OCI-LY7 (cell line): ENCODE measurements at regions not wholly inside any gene's neighbourhood (a gene's known extent, or its start where the extent isn't known, plus 50 kb on each side); places are given as distances from the start of the nearest gene placed in this dataset.
"Not testable (repeated sequence)": the region's sequence is repeated elsewhere in the genome, so short reads cannot be mapped to it uniquely, and the experiment has no call there.

Experiments
- BruUV-seq: library from RNA; stranded (reverse); fragments of 400-500 nt; replicated peaks from 2 replicates; lab custom pipeline; 2021; lab: Mats Ljungman, UMichigan
- CTCF ChIA-PET: fragments of 300-600 bp; sonication (Branson Sonifier 250); formaldehyde crosslinking; loops from one replicate; lab custom pipeline; 2022; ENCODE audit warnings: antibody characterized with exemption; ENCODE audit not compliant: unreplicated experiment; lab: Charles Lee
- POLR2A ChIA-PET: fragments of 300-600 bp; sonication (Branson Sonifier 250); formaldehyde crosslinking; loops from one replicate; lab custom pipeline; 2022; ENCODE audit warnings: antibody characterized with exemption; lab: Charles Lee
- DNase-seq: peaks from one replicate; pipeline ENCODE4 v3.0.0-alpha.2; 2015; ENCODE audit warnings: low spot score
- H2AFZ ChIP-seq: fragments of 200-600 bp; sonication (generic), shearing (Covaris generic); 2 replicates; pipeline ENCODE4 v1.6.1; 2014; ENCODE audit warnings: mild to moderate bottlenecking, antibody characterized with exemption, low read length, moderate library complexity
- H3K27ac ChIP-seq: fragments of 200-600 bp; sonication (generic); 2 replicates; pipeline ENCODE4 v1.5.1; 2014; ENCODE audit warnings: mixed run types, low read depth, mild to moderate bottlenecking, moderate library complexity, low read length, inconsistent platforms; ENCODE audit not compliant: poor library complexity, severe bottlenecking
- H3K36me3 ChIP-seq: fragments of 200-600 bp; sonication (generic); 2 replicates; pipeline ENCODE4 v1.6.1; 2014; ENCODE audit warnings: mild to moderate bottlenecking, antibody characterized with exemption, low read length, moderate library complexity, mixed read lengths; ENCODE audit not compliant: insufficient read depth
- H3K4me1 ChIP-seq: fragments of 200-600 bp; sonication (generic); 2 replicates; pipeline ENCODE4 v1.5.1; 2014; ENCODE audit warnings: mild to moderate bottlenecking, low read length; ENCODE audit not compliant: insufficient read depth, poor library complexity, severe bottlenecking
- H3K4me2 ChIP-seq: fragments of 200-600 bp; sonication (generic); 2 replicates; pipeline ENCODE4 v1.6.1; 2014; ENCODE audit warnings: mild to moderate bottlenecking, low read length
- H3K4me3 ChIP-seq: fragments of 200-600 bp; sonication (generic); 2 replicates; pipeline ENCODE4 v1.5.1; 2014; ENCODE audit warnings: mild to moderate bottlenecking, low read depth, low read length; ENCODE audit not compliant: poor library complexity, severe bottlenecking
- H3K79me2 ChIP-seq: fragments of 200-600 bp; sonication (generic); 2 replicates; pipeline ENCODE4 v1.6.1; 2016; ENCODE audit warnings: low read depth, mild to moderate bottlenecking, low read length, moderate library complexity, mixed read lengths; ENCODE audit not compliant: insufficient read depth
- H3K9me2 ChIP-seq: fragments of 200-600 bp; sonication (generic); 2 replicates; pipeline ENCODE4 v1.6.1; 2016; ENCODE audit warnings: mild to moderate bottlenecking, low read length, mixed read lengths; ENCODE audit not compliant: insufficient read depth
- H3K9me3 ChIP-seq: fragments of 200-600 bp; sonication (generic); 2 replicates; pipeline ENCODE4 v1.6.1; 2014; ENCODE audit warnings: mild to moderate bottlenecking, mixed run types, low read length, mixed read lengths
- H4K20me1 ChIP-seq: fragments of 200-600 bp; sonication (generic); 2 replicates; pipeline ENCODE4 v1.6.1; 2014; ENCODE audit warnings: mild to moderate bottlenecking, antibody characterized with exemption, low read length, moderate library complexity, mixed read lengths; ENCODE audit not compliant: insufficient read depth
- CTCF ChIP-seq: fragments of 200-600 bp; sonication (generic); conservative IDR thresholded peaks from 2 replicates; pipeline ENCODE4 v1.5.1; 2014; ENCODE audit warnings: mild to moderate bottlenecking, antibody characterized with exemption, low read length, moderate library complexity, mixed read lengths
- EZH2phosphoT487 ChIP-seq: fragments of 200-600 bp; sonication (generic); IDR thresholded peaks from 2 replicates; pipeline ENCODE4 v1.6.1; 2018; ENCODE audit warnings: low read depth, borderline replicate concordance, mild to moderate bottlenecking, mixed run types, antibody characterized with exemption, low read length, moderate library complexity, mixed read lengths
- intact Hi-C: fragments of 100-400 bp; cut with micrococcal nuclease; formaldehyde crosslinking; loops from one replicate; pipeline ENCODE4 v1.10.0; 2022; ENCODE audit not compliant: unreplicated experiment

GRCh38 chr2:56816666-56817065, 632.9 kb downstream of the CCDC85A start:
- ChIA-PET CTCF (no interaction called here), POLR2A (no interaction called here)
- TF ChIP-seq CTCF, result no peak
- no peak for TF ChIP-seq EZH2phosphoT487
- Histone ChIP-seq H3K9me3 (no peaks in the 10 kb centered on the region), H3K4me3 (no peak overlapping the region), H4K20me1 (no peaks in the 10 kb centered on the region), H3K27ac (no peak overlapping the region), H3K79me2 (no peaks in the 10 kb centered on the region), H3K4me1 (no peaks in the 10 kb centered on the region), H3K4me2 (no peak overlapping the region), H3K9me2 (no peaks in the 10 kb centered on the region), H3K36me3 (no peaks in the 10 kb centered on the region), H2AFZ (no peak overlapping the region)
- intact Hi-C loops, result no loop called here
- DNase-seq, result no peak
- no TSS peak for BruUV-seq

- H3K9me3 ChIP-seq, result no peaks in the 10 kb centered on the region
- intact Hi-C loops, result no loop called here
- no peak overlapping the region for H3K4me3 ChIP-seq
- no peaks in the 10 kb centered on the region for H3K79me2 ChIP-seq
- BruUV-seq, result no TSS peak
- no peak overlapping the region for H2AFZ ChIP-seq
- no peaks in the 10 kb centered on the region for H3K9me2 ChIP-seq
- no peaks in the 10 kb centered on the region for H3K36me3 ChIP-seq
- POLR2A ChIA-PET, result no interaction called here
- no peaks in the 10 kb centered on the region for H4K20me1 ChIP-seq
- no peak overlapping the region for H3K4me2 ChIP-seq
- H3K27ac ChIP-seq, result no peak overlapping the region
- no peak for DNase-seq
- H3K4me1 ChIP-seq, result no peaks in the 10 kb centered on the region
- no peak for TF ChIP-seq CTCF
- TF ChIP-seq EZH2phosphoT487, result no peak
- CTCF ChIA-PET, result no interaction called here
These were observed 648.0 kb downstream of the CCDC85A start for GRCh38 chr2:56831780-56832179.

GRCh38 chr2:56834686-56835085, 650.9 kb downstream of the CCDC85A start:
- ChIA-PET POLR2A (no interaction called here), CTCF (no interaction called here)
- no peaks in the 10 kb centered on the region for H3K9me3 ChIP-seq
- H3K36me3 ChIP-seq, result no peaks in the 10 kb centered on the region
- TF ChIP-seq EZH2phosphoT487, result no peak
- no peak for TF ChIP-seq CTCF
- H4K20me1 ChIP-seq, result no peaks in the 10 kb centered on the region
- H3K4me1 ChIP-seq, result no peaks in the 10 kb centered on the region
- no TSS peak for BruUV-seq
- H3K9me2 ChIP-seq, result no peaks in the 10 kb centered on the region
- no peak overlapping the region for H3K4me2 ChIP-seq
- H3K27ac ChIP-seq, result no peak overlapping the region
- H2AFZ ChIP-seq, result no peak overlapping the region
- H3K79me2 ChIP-seq, result no peaks in the 10 kb centered on the region
- intact Hi-C loops, result no loop called here
- DNase-seq, result no peak
- no peak overlapping the region for H3K4me3 ChIP-seq

- H2AFZ ChIP-seq, BruUV-seq, H3K36me3 ChIP-seq, H3K27ac ChIP-seq, DNase-seq, H3K4me1 ChIP-seq, H4K20me1 ChIP-seq, H3K4me3 ChIP-seq, POLR2A ChIA-PET, H3K79me2 ChIP-seq, H3K9me2 ChIP-seq, CTCF ChIA-PET, H3K4me2 ChIP-seq, intact Hi-C loops, H3K9me3 ChIP-seq: not testable (repeated sequence)
These were observed 656.2 kb downstream of the CCDC85A start for GRCh38 chr2:56840009-56840408.
